Transverse colon (tissue), 4 donors: ENCODE measurements at regions not wholly inside any gene's neighbourhood (a gene's known extent, or its start where the extent isn't known, plus 50 kb on each side); places are given as distances from the start of the nearest gene placed in this dataset.

Experiments
- DNase-seq: peaks from one replicate; pipeline ENCODE4 v3.0.0-alpha.2; 2019
- H3K27ac ChIP-seq, 4 donors: fragments of 200-600 bp; sonication (generic); 2 replicates each; pipeline ENCODE4 v1.5.1; 2016 to 2018; ENCODE audit warnings: inconsistent platforms in 4 of 4
- H3K27me3 ChIP-seq: fragments of 200-600 bp; sonication (generic); 2 replicates; pipeline ENCODE4 v1.5.1; 2017; ENCODE audit warnings: inconsistent platforms
- H3K36me3 ChIP-seq, 4 donors: fragments of 200-600 bp; sonication (generic); 2 replicates each; pipeline ENCODE4 v1.5.1; 2017 to 2019; ENCODE audit warnings: inconsistent platforms in 4 of 4
- H3K4me1 ChIP-seq, 4 donors: fragments of 200-600 bp; sonication (generic); 2 replicates each; pipeline ENCODE4 v1.5.1; 2017 to 2020; ENCODE audit warnings: inconsistent platforms in 4 of 4
- H3K4me3 ChIP-seq, 4 donors: fragments of 200-600 bp; sonication (generic); 1 replicate in 1 of 4; 2 replicates in 3 of 4; pipeline versions ENCODE4 v1.5.1 to v1.6.1; 2017 to 2019; ENCODE audit warnings: inconsistent platforms in 4 of 4
- H3K9me3 ChIP-seq, 2 donors: fragments of 200-600 bp; sonication (generic); 2 replicates each; pipeline ENCODE4 v1.5.1; 2017 to 2019; ENCODE audit warnings: inconsistent platforms in 2 of 2
- CTCF ChIP-seq, 5 experiments: fragments of 200-600 bp in 3 of 5; fragments of 450-650 bp in 2 of 5; sonication (generic) in 3 of 5; IDR thresholded peaks; 1 replicate in 2 of 5; 2 replicates in 3 of 5; pipeline ENCODE4 v1.5.1; 2016 to 2017; ENCODE audit warnings: antibody characterized with exemption in 5 of 5, inconsistent platforms in 3 of 5, mild to moderate bottlenecking in 2 of 5, moderate library complexity in 1 of 5
- EP300 ChIP-seq: sonication (generic); formaldehyde crosslinking; IDR thresholded peaks from one replicate; pipeline ENCODE4 v1.6.1; 2017; ENCODE audit warnings: antibody characterized with exemption, low read depth
- POLR2A ChIP-seq: fragments of 450-650 bp; IDR thresholded peaks from one replicate; pipeline ENCODE4 v1.6.1; 2016; ENCODE audit warnings: antibody characterized with exemption, mild to moderate bottlenecking, moderate library complexity
- POLR2AphosphoS5 ChIP-seq, 3 donors: sonication (generic); formaldehyde crosslinking; IDR thresholded peaks; one replicate each; pipeline ENCODE4 v1.6.1; 2016; ENCODE audit warnings: antibody characterized with exemption in 3 of 3
- WGBS, 2 donors: methylation state at CpG; one replicate each; pipeline ENCODE4 v1.1.5; 2018; ENCODE audit warnings: low coverage in 1 of 2; 5-methylcytosine and 5-hydroxymethylcytosine counted together
- in situ Hi-C, 4 donors: fragments of 200-750 bp; cut with MboI; loops; one replicate each; pipeline versions ENCODE4 v1.15.0 to v1.15.1; 2017; ENCODE audit warnings: low sequenced_read_pairs in 3 of 4, low pct_ligation_motif_present in 1 of 4, low pct_unique_long_range_greater_than_20kb in 1 of 4
- intact Hi-C: fragments of 100-400 bp; cut with DNase I; formaldehyde crosslinking; loops from one replicate; pipeline ENCODE4 v1.15.1; 2023; ENCODE audit warnings: low total_unique reads

GRCh38 chr5:4833104-4833738, 306.9 kb upstream of the ADAMTS16 start:
- Histone ChIP-seq H3K9me3 (no peaks in the 10 kb centered on the region), H3K4me3 (no peak overlapping the region), H3K27ac (no peak overlapping the region), H3K36me3 (no peaks in the 10 kb centered on the region), H3K27me3 (no peaks in the 10 kb centered on the region), H3K4me1 (no peaks in the 10 kb centered on the region)
- no peak for DNase-seq
- TF ChIP-seq CTCF (IDR thresholded peaks at IDR 0.05) (no peak), EP300 (no peak), POLR2A (no peak), POLR2AphosphoS5 (IDR thresholded peaks at IDR 0.05) (no peak)
- 62 to 63% methylated on average over 4 of the region's 4 CpGs for WGBS, 2 donors
- in situ Hi-C loops: no loop called here
- intact Hi-C loops: no loop called here

GRCh38 chr5:4837489-4838058, 302.6 kb upstream of the ADAMTS16 start:
- WGBS, 2 donors: 94% methylated on average over 28 of the region's 28 CpGs; no CpG with 5 or more reads in 1 of the 2 donors
- H3K27me3 ChIP-seq: no peaks in the 10 kb centered on the region
- in situ Hi-C loops (no loop called here), intact Hi-C loops (no loop called here)
- H3K9me3 ChIP-seq: no peaks in the 10 kb centered on the region
- no peak overlapping the region for H3K4me3 ChIP-seq
- no peak for DNase-seq
- no peak overlapping the region for H3K27ac ChIP-seq
- H3K36me3 ChIP-seq: no peaks in the 10 kb centered on the region
- H3K4me1 ChIP-seq: no peaks in the 10 kb centered on the region
- no peak for TF ChIP-seq POLR2AphosphoS5 (IDR thresholded peaks at IDR 0.05)
- no peak for TF ChIP-seq CTCF (IDR thresholded peaks at IDR 0.05)
- no peak for TF ChIP-seq EP300
- TF ChIP-seq POLR2A: no peak

GRCh38 chr5:4845221-4845620, 294.9 kb upstream of the ADAMTS16 start:
- 79 to 88% methylated on average over 3 of the region's 3 CpGs for WGBS, 2 donors
- Histone ChIP-seq H3K27me3 (no peaks in the 10 kb centered on the region), H3K36me3 (no peaks in the 10 kb centered on the region), H3K9me3 (no peaks in the 10 kb centered on the region), H3K27ac (no peak overlapping the region), H3K4me3 (no peak overlapping the region), H3K4me1 (no peaks in the 10 kb centered on the region)
- in situ Hi-C loops: no loop called here
- DNase-seq: no peak
- no peak for TF ChIP-seq EP300
- no peak for TF ChIP-seq CTCF (IDR thresholded peaks at IDR 0.05)
- TF ChIP-seq POLR2A: no peak
- TF ChIP-seq POLR2AphosphoS5 (IDR thresholded peaks at IDR 0.05): no peak
- intact Hi-C loops: no loop called here

- H3K4me3 ChIP-seq: no peak overlapping the region
- no peaks in the 10 kb centered on the region for H3K36me3 ChIP-seq
- H3K27me3 ChIP-seq: no peaks in the 10 kb centered on the region
- no peaks in the 10 kb centered on the region for H3K4me1 ChIP-seq
- TF ChIP-seq CTCF (IDR thresholded peaks at IDR 0.05) (no peak), POLR2A (no peak), EP300 (no peak), POLR2AphosphoS5 (IDR thresholded peaks at IDR 0.05) (no peak)
- no peak overlapping the region for H3K27ac ChIP-seq
- intact Hi-C loops: no loop called here
- no peak for DNase-seq
- H3K9me3 ChIP-seq: no peaks in the 10 kb centered on the region
- in situ Hi-C loops: no loop called here
- WGBS, 2 donors: 69 to 83% methylated on average over 3 of the region's 3 CpGs
These were observed 292.4 kb upstream of the ADAMTS16 start for GRCh38 chr5:4847766-4848165.
